ENCODE measurements at regions not wholly inside any gene's neighbourhood (a gene's known extent, or its start where the extent isn't known, plus 50 kb on each side); places are given as distances from the start of the nearest gene placed in this dataset.

DNA sequence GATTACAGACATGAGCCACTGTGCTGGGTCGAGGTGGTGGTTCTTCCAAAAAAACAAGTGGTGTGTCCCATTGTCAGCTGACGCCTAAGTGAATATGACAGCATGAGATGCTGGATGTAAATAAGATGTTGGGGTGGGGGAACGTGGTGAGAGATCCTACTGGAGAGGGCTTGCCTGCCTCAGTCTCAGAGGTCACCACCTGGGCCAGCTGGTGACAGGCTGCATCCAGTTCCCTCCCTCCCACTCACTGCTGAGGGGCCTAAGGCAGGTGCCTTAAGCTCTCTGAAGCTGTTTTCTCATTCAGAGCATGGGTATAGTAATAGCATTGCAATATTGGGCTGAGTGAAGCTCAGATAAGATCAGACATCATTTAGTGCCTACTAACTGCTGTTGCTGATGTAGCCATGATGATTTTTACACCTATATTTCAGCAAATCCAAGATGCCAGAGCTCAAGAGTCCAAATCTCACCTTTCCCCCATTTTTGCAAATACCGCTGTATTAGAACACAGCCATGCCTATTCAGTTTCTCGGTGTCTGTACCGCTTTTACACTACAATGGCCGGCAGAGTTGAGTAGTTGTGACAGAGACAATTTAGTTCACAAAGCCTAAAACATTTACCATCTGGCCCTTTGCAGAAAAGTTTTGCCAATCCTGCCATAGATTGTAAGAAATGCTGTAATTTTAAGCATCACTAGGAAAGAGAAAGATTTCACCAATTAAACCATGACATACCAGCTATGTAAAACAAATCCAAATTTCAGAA, 171.3 kb downstream of the ANKRD60 start:
- Mint-ChIP-seq H3K4me3 (ENCODE audit: unreplicated experiment) (no peak overlapping the region), H3K36me3 (ENCODE audit: unreplicated experiment) (no peaks in the 10 kb centered on the region), H3K27me3 (ENCODE audit: unreplicated experiment) (peaks cover 2% of the 10 kb centered on the region), H3K4me1 (ENCODE audit: low read depth, unreplicated experiment) (no peaks in the 10 kb centered on the region), H3K27ac (ENCODE audit: unreplicated experiment) (no peak overlapping the region), H3K9me3 (ENCODE audit: unreplicated experiment) (no peaks in the 10 kb centered on the region)
- no peak for DNase-seq
- no peak for TF ChIP-seq CTCF (IDR thresholded peaks at IDR 0.05; ENCODE audit: partially characterized antibody, unreplicated experiment)

- peaks cover 2% of the 10 kb centered on the region for H3K27me3 Mint-ChIP-seq (ENCODE audit: unreplicated experiment)
- H3K4me1 Mint-ChIP-seq (ENCODE audit: low read depth, unreplicated experiment): no peaks in the 10 kb centered on the region
- no peak overlapping the region for H3K4me3 Mint-ChIP-seq (ENCODE audit: unreplicated experiment)
- no peaks in the 10 kb centered on the region for H3K9me3 Mint-ChIP-seq (ENCODE audit: unreplicated experiment)
- no peaks in the 10 kb centered on the region for H3K36me3 Mint-ChIP-seq (ENCODE audit: unreplicated experiment)
- no peak overlapping the region for H3K27ac Mint-ChIP-seq (ENCODE audit: unreplicated experiment)
- DNase-seq: no peak
- no peak for TF ChIP-seq CTCF (IDR thresholded peaks at IDR 0.05; ENCODE audit: partially characterized antibody, unreplicated experiment)
Measured at GRCh38 chr20:58056021-58056591, 172.3 kb downstream of the ANKRD60 start.

- H3K27ac Mint-ChIP-seq (ENCODE audit: unreplicated experiment): no peak overlapping the region
- peak; percentile 52 for DNase-seq
- no peaks in the 10 kb centered on the region for H3K36me3 Mint-ChIP-seq (ENCODE audit: unreplicated experiment)
- H3K4me3 Mint-ChIP-seq (ENCODE audit: unreplicated experiment): no peak overlapping the region
- peaks cover 2% of the 10 kb centered on the region for H3K27me3 Mint-ChIP-seq (ENCODE audit: unreplicated experiment)
- H3K4me1 Mint-ChIP-seq (ENCODE audit: low read depth, unreplicated experiment): no peaks in the 10 kb centered on the region
- TF ChIP-seq CTCF (IDR thresholded peaks at IDR 0.05; ENCODE audit: partially characterized antibody, unreplicated experiment): no peak
- H3K9me3 Mint-ChIP-seq (ENCODE audit: unreplicated experiment): no peaks in the 10 kb centered on the region
Measured at GRCh38 chr20:58054780-58055373, 173.6 kb downstream of the ANKRD60 start.

DNA sequence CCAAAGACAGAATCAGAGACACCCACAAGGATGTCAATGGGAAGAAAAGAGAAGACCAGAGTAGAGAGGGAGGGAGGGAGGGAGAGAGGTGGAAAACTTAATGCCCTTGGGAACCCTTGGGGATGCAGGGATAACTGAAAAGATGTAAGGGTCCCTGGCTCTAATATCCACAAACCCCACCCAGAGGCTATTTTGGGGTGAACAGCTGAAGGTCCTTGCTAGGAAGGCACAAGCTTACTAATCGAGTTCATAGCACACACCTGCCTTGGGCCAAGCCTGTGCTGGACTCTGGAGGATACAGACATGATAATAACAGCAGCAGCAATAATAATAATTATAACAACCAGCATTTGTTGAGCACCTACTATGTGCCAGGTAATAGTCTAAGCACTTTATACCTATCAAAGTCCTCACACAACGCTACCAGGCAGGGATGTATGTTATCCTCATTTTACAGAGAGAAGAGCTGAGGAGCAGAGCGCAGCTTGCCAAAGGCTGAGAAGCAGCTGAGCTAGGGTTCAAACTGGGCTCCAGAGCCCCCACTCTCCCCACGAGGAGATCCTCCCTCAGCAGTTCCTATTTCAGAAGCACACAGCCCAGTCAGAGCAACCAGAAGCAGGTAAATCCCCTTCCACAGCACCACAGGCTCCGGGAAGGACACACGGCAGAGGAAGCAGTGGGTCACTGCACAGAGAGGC, 174.2 kb downstream of the ANKRD60 start:
- Mint-ChIP-seq H3K27me3 (ENCODE audit: unreplicated experiment) (peaks cover 2% of the 10 kb centered on the region), H3K4me3 (ENCODE audit: unreplicated experiment) (no peak overlapping the region), H3K4me1 (ENCODE audit: low read depth, unreplicated experiment) (no peaks in the 10 kb centered on the region), H3K9me3 (ENCODE audit: unreplicated experiment) (no peaks in the 10 kb centered on the region), H3K27ac (ENCODE audit: unreplicated experiment) (no peak overlapping the region), H3K36me3 (ENCODE audit: unreplicated experiment) (no peaks in the 10 kb centered on the region)
- TF ChIP-seq CTCF (IDR thresholded peaks at IDR 0.05; ENCODE audit: partially characterized antibody, unreplicated experiment): no peak
- DNase-seq: no peak

Data from glutamatergic neuron (in vitro differentiated cells).